ENCODE measurements at regions not wholly inside any gene's neighbourhood (a gene's known extent, or its start where the extent isn't known, plus 50 kb on each side); places are given as distances from the start of the nearest gene placed in this dataset.

DNA sequence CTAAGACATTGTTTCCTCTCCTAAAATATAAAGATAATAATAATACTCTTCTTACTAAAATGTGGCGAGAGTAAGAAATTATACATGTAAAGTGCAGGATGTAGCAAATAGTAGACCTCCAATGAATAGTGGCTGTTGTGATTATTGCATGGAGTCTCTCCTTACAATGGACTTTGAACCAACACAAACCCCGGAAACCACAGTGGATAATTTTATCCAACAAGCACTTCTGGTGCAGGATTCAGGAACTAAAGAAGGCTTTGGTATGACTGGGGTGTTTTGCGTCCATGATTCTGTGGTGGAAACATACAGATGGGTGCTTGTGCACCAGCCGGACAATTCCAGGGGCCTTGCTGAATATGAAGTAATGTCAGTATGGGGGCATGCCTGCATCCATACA is 146.4 kb upstream of the UBASH3B start:
- TF ChIP-seq, protein P1, sequence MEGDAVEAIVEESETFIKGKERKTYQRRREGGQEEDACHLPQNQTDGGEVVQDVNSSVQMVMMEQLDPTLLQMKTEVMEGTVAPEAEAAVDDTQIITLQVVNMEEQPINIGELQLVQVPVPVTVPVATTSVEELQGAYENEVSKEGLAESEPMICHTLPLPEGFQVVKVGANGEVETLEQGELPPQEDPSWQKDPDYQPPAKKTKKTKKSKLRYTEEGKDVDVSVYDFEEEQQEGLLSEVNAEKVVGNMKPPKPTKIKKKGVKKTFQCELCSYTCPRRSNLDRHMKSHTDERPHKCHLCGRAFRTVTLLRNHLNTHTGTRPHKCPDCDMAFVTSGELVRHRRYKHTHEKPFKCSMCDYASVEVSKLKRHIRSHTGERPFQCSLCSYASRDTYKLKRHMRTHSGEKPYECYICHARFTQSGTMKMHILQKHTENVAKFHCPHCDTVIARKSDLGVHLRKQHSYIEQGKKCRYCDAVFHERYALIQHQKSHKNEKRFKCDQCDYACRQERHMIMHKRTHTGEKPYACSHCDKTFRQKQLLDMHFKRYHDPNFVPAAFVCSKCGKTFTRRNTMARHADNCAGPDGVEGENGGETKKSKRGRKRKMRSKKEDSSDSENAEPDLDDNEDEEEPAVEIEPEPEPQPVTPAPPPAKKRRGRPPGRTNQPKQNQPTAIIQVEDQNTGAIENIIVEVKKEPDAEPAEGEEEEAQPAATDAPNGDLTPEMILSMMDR (IDR thresholded peaks at IDR 0.05; ENCODE audit: low read length): no peak
- TF ChIP-seq EZH2phosphoT487 (IDR thresholded peaks at IDR 0.05; ENCODE audit: low read length): no peak
